H1 (cell line): ENCODE measurements at regions not wholly inside any gene's neighbourhood (a gene's known extent, or its start where the extent isn't known, plus 50 kb on each side); places are given as distances from the start of the nearest gene placed in this dataset.

ENCODE experiments used
- CTCF ChIA-PET: fragments of 300-600 bp; sonication (Branson Sonifier 250); formaldehyde crosslinking; loops from one replicate; lab custom pipeline; 2021; ENCODE audit not compliant: partially characterized antibody; lab: Charles Lee
- POLR2A ChIA-PET: fragments of 300-600 bp; sonication (Branson Sonifier 250); formaldehyde crosslinking; loops from one replicate; lab custom pipeline; 2021; ENCODE audit warnings: inconsistent platforms; ENCODE audit not compliant: partially characterized antibody; lab: Charles Lee
- DNase-seq, 2 experiments: peaks; one replicate each; pipeline versions ENCODE4 v3.0.0 to v3.0.0-alpha.2; 2010 to 2022; ENCODE audit warnings: low spot score in 2 of 2, low read depth in 1 of 2, mixed read lengths in 1 of 2
- FAIRE-seq: peaks from 2 replicates; lab custom pipeline; 2011; peaks lifted over from hg19 to GRCh38; lab: Jason Lieb, UNC
- H2AFZ ChIP-seq: 2 replicates; pipeline ENCODE4 v1.8.1; 2012; ENCODE audit warnings: low read length, inconsistent platforms
- H2AK5ac ChIP-seq: 2 replicates; pipeline ENCODE4 v1.6.1; 2013; ENCODE audit warnings: low read depth, low read length
- H2BK120ac ChIP-seq: replicated peaks from 2 replicates; pipeline ENCODE3; 2013; ENCODE audit warnings: low read depth, low read length, inconsistent platforms
- H2BK12ac ChIP-seq: 2 replicates; pipeline ENCODE4 v1.6.1; 2013; ENCODE audit warnings: low read depth, low read length
- H2BK15ac ChIP-seq: 2 replicates; pipeline ENCODE4 v1.6.1; 2013; ENCODE audit warnings: low read length
- H2BK20ac ChIP-seq: 2 replicates; pipeline ENCODE4 v1.6.1; 2013; ENCODE audit warnings: low read length
- H2BK5ac ChIP-seq: 2 replicates; pipeline ENCODE4 v1.6.1; 2013; ENCODE audit warnings: low read depth, low read length
- H3K14ac ChIP-seq: 2 replicates; pipeline ENCODE4 v1.6.1; 2013; ENCODE audit warnings: inconsistent platforms; ENCODE audit not compliant: insufficient read length
- H3K18ac ChIP-seq: 2 replicates; pipeline ENCODE4 v1.6.1; 2013; ENCODE audit warnings: low read length; ENCODE audit errors: extremely low read depth
- H3K23ac ChIP-seq: 2 replicates; pipeline ENCODE4 v1.6.1; 2013; ENCODE audit warnings: inconsistent platforms; ENCODE audit not compliant: insufficient read length
- H3K23me2 ChIP-seq: 2 replicates; pipeline ENCODE4 v1.6.1; 2013; ENCODE audit warnings: low read depth, low read length
- H3K27ac ChIP-seq: 2 replicates; pipeline ENCODE4 v1.6.1; 2011; ENCODE audit warnings: low read depth, low read length, inconsistent platforms
- H3K27me3 ChIP-seq, 4 experiments: replicated peaks in 1 of 4; 1 replicate in 1 of 4; 2 replicates in 3 of 4; pipeline versions ENCODE4 v1.6.1 to v1.8.1; 2011 to 2013; ENCODE audit warnings: low read length in 3 of 4, mild to moderate bottlenecking in 3 of 4, inconsistent platforms in 2 of 4, mixed read lengths in 2 of 4, moderate library complexity in 1 of 4; ENCODE audit not compliant: control insufficient read depth in 3 of 4, insufficient read depth in 3 of 4; ENCODE audit errors: extremely low read depth in 1 of 4
- H3K36me3 ChIP-seq, 4 experiments: 2 replicates each; pipeline versions ENCODE4 v1.6.1 to v1.8.1; 2011 to 2013; ENCODE audit warnings: mild to moderate bottlenecking in 4 of 4, low read length in 3 of 4, moderate library complexity in 2 of 4, control low read depth in 1 of 4, inconsistent platforms in 1 of 4; ENCODE audit not compliant: insufficient read depth in 4 of 4, control insufficient read depth in 2 of 4
- H3K4ac ChIP-seq: replicated peaks from 2 replicates; pipeline ENCODE3; 2013; ENCODE audit warnings: low read length, low read depth, mixed read lengths, inconsistent platforms; ENCODE audit not compliant: insufficient read length
- H3K4me1 ChIP-seq, 4 experiments: replicated peaks in 1 of 4; 1 replicate in 1 of 4; 2 replicates in 3 of 4; pipeline versions ENCODE4 v1.6.1 to v1.8.1; 2011 to 2013; ENCODE audit warnings: low read length in 3 of 4, inconsistent platforms in 2 of 4, mixed read lengths in 1 of 4; ENCODE audit not compliant: insufficient read depth in 4 of 4, control insufficient read depth in 3 of 4
- H3K4me2 ChIP-seq, 2 experiments: 2 replicates each; pipeline versions ENCODE4 v1.6.1 to v1.8.1; 2011 to 2013; ENCODE audit warnings: low read depth in 2 of 2, low read length in 2 of 2, control low read depth in 1 of 2, inconsistent platforms in 1 of 2, mild to moderate bottlenecking in 1 of 2; ENCODE audit not compliant: insufficient read depth in 1 of 2
- H3K4me3 ChIP-seq, 4 experiments: fragments of 200-600, 300-600 bp in 1 of 4; sonication (generic), shearing (Covaris generic), sonication (Bioruptor Twin) in 1 of 4; 2 replicates each; pipeline versions ENCODE4 v1.5.1 to v1.8.1; 2011 to 2016; ENCODE audit warnings: low read length in 4 of 4, low read depth in 3 of 4, control low read depth in 2 of 4, inconsistent platforms in 2 of 4, mild to moderate bottlenecking in 2 of 4, mixed read lengths in 1 of 4, moderate library complexity in 1 of 4; ENCODE audit not compliant: insufficient read depth in 2 of 4; ENCODE audit errors: extremely low read depth in 1 of 4
- H3K56ac ChIP-seq: replicated peaks from 2 replicates; pipeline ENCODE3; 2013; ENCODE audit warnings: low read depth, mild to moderate bottlenecking, mixed read lengths, low read length, inconsistent platforms; ENCODE audit not compliant: insufficient read length
- H3K79me1 ChIP-seq: 2 replicates; pipeline ENCODE4 v1.6.1; 2013; ENCODE audit warnings: low read depth, low read length, control low read depth
- H3K79me2 ChIP-seq, 2 experiments: 2 replicates each; pipeline versions ENCODE4 v1.6.1 to v1.8.1; 2012 to 2013; ENCODE audit warnings: low read length in 2 of 2, mild to moderate bottlenecking in 2 of 2, inconsistent platforms in 1 of 2; ENCODE audit not compliant: insufficient read depth in 2 of 2, control insufficient read depth in 1 of 2
- H3K9ac ChIP-seq, 4 experiments: replicated peaks in 1 of 4; 1 replicate in 1 of 4; 2 replicates in 3 of 4; pipeline versions ENCODE4 v1.6.1 to v1.8.1; 2011 to 2013; ENCODE audit warnings: low read depth in 3 of 4, low read length in 3 of 4, control low read depth in 2 of 4, mild to moderate bottlenecking in 2 of 4, moderate library complexity in 2 of 4, inconsistent platforms in 1 of 4; ENCODE audit errors: extremely low read depth in 1 of 4
- H3K9me3 ChIP-seq, 2 experiments: 2 replicates each; pipeline versions ENCODE4 v1.6.1 to v1.8.1; 2012 to 2013; ENCODE audit warnings: mild to moderate bottlenecking in 2 of 2, moderate library complexity in 2 of 2, control low read depth in 1 of 2, inconsistent platforms in 1 of 2, low read depth in 1 of 2, low read length in 1 of 2, mixed read lengths in 1 of 2; ENCODE audit not compliant: insufficient read depth in 2 of 2
- H4K20me1 ChIP-seq, 2 experiments: replicated peaks in 1 of 2; 2 replicates each; pipeline versions ENCODE3 to v1.8.1; 2011 to 2013; ENCODE audit warnings: inconsistent platforms in 2 of 2, low read length in 2 of 2, mild to moderate bottlenecking in 1 of 2; ENCODE audit not compliant: insufficient read depth in 2 of 2, control insufficient read depth in 1 of 2
- H4K5ac ChIP-seq: 2 replicates; pipeline ENCODE4 v1.6.1; 2013; ENCODE audit warnings: low read length, low read depth, mixed read lengths, inconsistent platforms; ENCODE audit not compliant: insufficient read length
- H4K8ac ChIP-seq: 2 replicates; pipeline ENCODE4 v1.8.0; 2013; ENCODE audit warnings: mild to moderate bottlenecking, moderate library complexity, low read length, inconsistent platforms; ENCODE audit not compliant: insufficient read depth; ENCODE audit errors: extremely low read depth
- H4K91ac ChIP-seq: replicated peaks from 2 replicates; pipeline ENCODE3; 2013; ENCODE audit warnings: low read length, mixed read lengths, inconsistent platforms; ENCODE audit not compliant: insufficient read length
- CHD2 ChIP-seq: IDR thresholded peaks from 2 replicates; pipeline ENCODE4 v1.6.1; 2012; ENCODE audit warnings: low read length, improper control_type of control experiment
- JUN ChIP-seq: IDR thresholded peaks from 2 replicates; pipeline ENCODE4 v1.6.1; 2011; ENCODE audit warnings: low read depth, mild to moderate bottlenecking, improper control_type of control experiment, low read length
- KDM4A ChIP-seq: IDR thresholded peaks from one replicate; pipeline ENCODE4 v1.7.1; 2012; ENCODE audit warnings: low read depth, mild to moderate bottlenecking, moderate library complexity, low read length, inconsistent platforms; ENCODE audit not compliant: severe bottlenecking
- NANOG ChIP-seq: IDR thresholded peaks from 2 replicates; pipeline ENCODE4 v1.6.1; 2011; ENCODE audit warnings: low read length, low read depth, mild to moderate bottlenecking, inconsistent platforms; ENCODE audit not compliant: insufficient read depth, poor library complexity, severe bottlenecking
- POU5F1 ChIP-seq: IDR thresholded peaks from 2 replicates; pipeline ENCODE4 v1.6.1; 2011; ENCODE audit warnings: low read depth, mild to moderate bottlenecking, low read length, moderate library complexity
- RAD21 ChIP-seq, 2 experiments: IDR thresholded peaks in 1 of 2; conservative IDR thresholded peaks in 1 of 2; 2 replicates each; pipeline ENCODE4 v1.6.1; 2011; ENCODE audit warnings: low read depth in 2 of 2, low read length in 2 of 2, improper control_type of control experiment in 1 of 2, inconsistent platforms in 1 of 2, mild to moderate bottlenecking in 1 of 2, moderate library complexity in 1 of 2
- RBBP5 ChIP-seq: IDR thresholded peaks from 2 replicates; pipeline ENCODE4 v1.7.1; 2012; ENCODE audit warnings: low read depth, mild to moderate bottlenecking, inconsistent platforms, low read length, moderate library complexity, borderline replicate concordance
- RXRA ChIP-seq: IDR thresholded peaks from 2 replicates; pipeline ENCODE4 v1.6.1; 2011; ENCODE audit warnings: low read depth, mild to moderate bottlenecking, low read length, moderate library complexity; ENCODE audit not compliant: insufficient read depth
- SAP30 ChIP-seq: fragments of 300-600 bp; sonication (generic); IDR thresholded peaks from 2 replicates; pipeline ENCODE4 v1.7.1; 2012; ENCODE audit warnings: low read length, moderate library complexity, mild to moderate bottlenecking, inconsistent platforms; ENCODE audit not compliant: insufficient read depth, insufficient replicate concordance
- SIN3A ChIP-seq, 2 experiments: IDR thresholded peaks in 1 of 2; conservative IDR thresholded peaks in 1 of 2; 2 replicates each; pipeline ENCODE4 v1.6.1; 2011 to 2012; ENCODE audit warnings: low read length in 2 of 2, improper control_type of control experiment in 1 of 2, low read depth in 1 of 2, mild to moderate bottlenecking in 1 of 2
- SIRT6 ChIP-seq: IDR thresholded peaks from one replicate; pipeline ENCODE4 v1.7.1; 2012; ENCODE audit warnings: low read length, inconsistent platforms
- SIX5 ChIP-seq: IDR thresholded peaks from 2 replicates; pipeline ENCODE4 v1.6.1; 2011; ENCODE audit warnings: mild to moderate bottlenecking, low read depth, low read length
- SP4 ChIP-seq: IDR thresholded peaks from 2 replicates; pipeline ENCODE4 v1.6.1; 2012; ENCODE audit warnings: low read length, inconsistent platforms
- SRF ChIP-seq: IDR thresholded peaks from 2 replicates; pipeline ENCODE4 v1.6.1; 2011; ENCODE audit warnings: mild to moderate bottlenecking, low read depth, low read length, moderate library complexity
- YY1 ChIP-seq: IDR thresholded peaks from 2 replicates; pipeline ENCODE4 v1.6.1; 2011; ENCODE audit warnings: low read depth, mild to moderate bottlenecking, low read length
- WGBS, 2 experiments: shearing (Covaris generic) in 1 of 2; methylation state at CpG; one replicate each; pipeline versions ENCODE4 v1.1.6 to v1.1.7; 2013 to 2015; ENCODE audit warnings: low lambda C conversion rate in 2 of 2, mixed read lengths in 2 of 2, inconsistent platforms in 1 of 2, low coverage in 1 of 2, missing lambda C conversion rate in 1 of 2; ENCODE audit not compliant: insufficient replicate concordance in 2 of 2, insufficient coverage in 1 of 2, insufficient read length in 1 of 2; ENCODE audit errors: extremely low coverage in 1 of 2, missing lambda C conversion rate in 1 of 2; 5-methylcytosine and 5-hydroxymethylcytosine counted together

GRCh38 chr22:49083607-49084006, 744.1 kb downstream of the BRD1 start:
- Histone ChIP-seq H3K14ac (no peak overlapping the region), H3K23me2 (peaks cover 2% of the 10 kb centered on the region; the same call in 1 of the 2 replicates), H3K9me3 (no peaks in the 10 kb centered on the region), H3K27me3 (no peaks in the 10 kb centered on the region), H3K23ac (no peak overlapping the region), H2AK5ac (no peak overlapping the region), H3K9ac (no peak overlapping the region), H3K4ac (no peak overlapping the region), H2BK5ac (no peak overlapping the region), H3K36me3 (no peaks in the 10 kb centered on the region), H4K8ac (no peak overlapping the region), H2BK20ac (no peak overlapping the region), H2BK120ac (no peak overlapping the region), H2BK12ac (no peak overlapping the region), H3K18ac (no peak overlapping the region), H3K79me2 (no peaks in the 10 kb centered on the region), H3K4me2 (no peak overlapping the region), H4K91ac (no peak overlapping the region), H4K20me1 (peaks cover 0 to 2% of the 10 kb centered on the region in 2 experiments), H3K4me3 (no peak overlapping the region), H4K5ac (no peak overlapping the region), H3K4me1 (no peaks in the 10 kb centered on the region; a peak in 1 of 7 replicates), H2BK15ac (no peak overlapping the region), H2AFZ (no peak overlapping the region), H3K27ac (no peak overlapping the region), H3K56ac (no peak overlapping the region), H3K79me1 (no peaks in the 10 kb centered on the region)
- ChIA-PET CTCF (interaction anchor here (1.9 kb wide), 1 partner anchor 37 kb away, joined by 8 read pairs; no protein-coding TSS in a partner anchor), POLR2A (interaction anchor here (0.7 kb wide), 1 partner anchor 121 kb away, joined by 3 read pairs; no protein-coding TSS in a partner anchor)
- WGBS, 2 experiments: 95% methylated on average over 6 of the region's 8 CpGs; no CpG with 5 or more reads in 1 of the 2 experiments
- no peak for FAIRE-seq
- DNase-seq: no peak
- TF ChIP-seq JUN: no peak
- TF ChIP-seq SP4: no peak
- TF ChIP-seq NANOG: no peak
- no peak for TF ChIP-seq SIN3A (conservative IDR thresholded peaks at IDR 0.05 in 1 of 2, IDR thresholded peaks at IDR 0.05 in 1 of 2; ENCODE audit: low read depth in 1 of 2, low read length in 2 of 2)
- TF ChIP-seq CHD2: no peak
- no peak for TF ChIP-seq KDM4A
- TF ChIP-seq SIX5: no peak
- TF ChIP-seq RXRA: no peak
- TF ChIP-seq POU5F1: no peak
- no peak for TF ChIP-seq RAD21 (IDR thresholded peaks at IDR 0.05 in 1 of 2, conservative IDR thresholded peaks at IDR 0.05 in 1 of 2; ENCODE audit: low read depth in 2 of 2, low read length in 2 of 2)
- no peak for TF ChIP-seq SAP30
- no peak for TF ChIP-seq SRF
- no peak for TF ChIP-seq RBBP5
- no peak for TF ChIP-seq SIRT6
- TF ChIP-seq YY1: no peak
